GM20000 (cell line): ENCODE measurements at regions not wholly inside any gene's neighbourhood (a gene's known extent, or its start where the extent isn't known, plus 50 kb on each side); places are given as distances from the start of the nearest gene placed in this dataset.

ENCODE experiments used
- DNase-seq: peaks from one replicate; pipeline ENCODE4 v3.0.0; 2012; ENCODE audit warnings: low spot score
- CTCF ChIP-seq: IDR thresholded peaks from 2 replicates; pipeline ENCODE4 v1.5.1; 2012; ENCODE audit warnings: mild to moderate bottlenecking, control low read depth; ENCODE audit errors: extremely low read depth, missing control alignments

- no peak for DNase-seq
- no peak for TF ChIP-seq CTCF
Measured at GRCh38 chr14:84760489-84761126, 769.3 kb upstream of the FLRT2 start.

- TF ChIP-seq CTCF: no peak
Measured at GRCh38 chr14:84767434-84767833, 762.5 kb upstream of the FLRT2 start.

GRCh38 chr14:84770030-84770429 is 759.9 kb upstream of the FLRT2 start:
- DNase-seq: no peak
- no peak for TF ChIP-seq CTCF

More at GRCh38 chr14:84767434-84767833, 762.5 kb upstream of the FLRT2 start:
- no peak for DNase-seq

- TF ChIP-seq CTCF: no peak
- no peak for DNase-seq
Measured at GRCh38 chr14:84777356-84777755, 752.6 kb upstream of the FLRT2 start.

GRCh38 chr14:84782902-84783301 is 747.0 kb upstream of the FLRT2 start:
- DNase-seq: no peak

GRCh38 chr14:84783511-84783910 is 746.4 kb upstream of the FLRT2 start:
- DNase-seq: no peak

More at GRCh38 chr14:84782902-84783301, 747.0 kb upstream of the FLRT2 start:
- TF ChIP-seq CTCF: no peak

GRCh38 chr14:84785996-84786395 is 743.9 kb upstream of the FLRT2 start:
- no peak for DNase-seq
- no peak for TF ChIP-seq CTCF

More at GRCh38 chr14:84783511-84783910, 746.4 kb upstream of the FLRT2 start:
- TF ChIP-seq CTCF: no peak
